SH-SY5Y (cell line): ENCODE measurements at regions not wholly inside any gene's neighbourhood (a gene's known extent, or its start where the extent isn't known, plus 50 kb on each side); places are given as distances from the start of the nearest gene placed in this dataset.

Source experiments
- GATA2 ChIP-seq: IDR thresholded peaks from 2 replicates; pipeline ENCODE4 v1.6.1; 2011; ENCODE audit warnings: mild to moderate bottlenecking, low read depth, low read length
- GATA3 ChIP-seq: IDR thresholded peaks from 2 replicates; pipeline ENCODE4 v1.6.1; 2011; ENCODE audit warnings: low read depth, mild to moderate bottlenecking, low read length, moderate library complexity

GRCh38 chr6:139521338-139521737 is 146.9 kb upstream of the CITED2 start:
- no peak for TF ChIP-seq GATA3
- no peak for TF ChIP-seq GATA2
